BE2C (cell line): ENCODE measurements at regions not wholly inside any gene's neighbourhood (a gene's known extent, or its start where the extent isn't known, plus 50 kb on each side); places are given as distances from the start of the nearest gene placed in this dataset.

ENCODE experiments used
- DNase-seq: peaks from one replicate; pipeline ENCODE4 v3.0.0-alpha.2; 2020
- H3K27me3 ChIP-seq: fragments of 250-450 bp; sonication (Bioruptor Pico); 2 replicates; pipeline ENCODE4 v1.5.1; 2020; ENCODE audit warnings: mild to moderate bottlenecking
- H3K36me3 ChIP-seq: fragments of 250-450 bp; sonication (Bioruptor Pico); 2 replicates; pipeline ENCODE4 v1.5.1; 2020; ENCODE audit warnings: mild to moderate bottlenecking
- H3K4me1 ChIP-seq: fragments of 250-450 bp; sonication (Bioruptor Pico); 2 replicates; pipeline ENCODE4 v1.5.1; 2020
- H3K4me3 ChIP-seq: 2 replicates; pipeline ENCODE4 v1.5.1; 2011; ENCODE audit warnings: low read depth, low read length
- H3K9me3 ChIP-seq: fragments of 250-450 bp; sonication (Bioruptor Pico); 2 replicates; pipeline ENCODE4 v1.5.1; 2020
- CTCF ChIP-seq: IDR thresholded peaks from 2 replicates; pipeline ENCODE4 v1.5.1; 2012; ENCODE audit warnings: mild to moderate bottlenecking, low read depth, low read length

DNA sequence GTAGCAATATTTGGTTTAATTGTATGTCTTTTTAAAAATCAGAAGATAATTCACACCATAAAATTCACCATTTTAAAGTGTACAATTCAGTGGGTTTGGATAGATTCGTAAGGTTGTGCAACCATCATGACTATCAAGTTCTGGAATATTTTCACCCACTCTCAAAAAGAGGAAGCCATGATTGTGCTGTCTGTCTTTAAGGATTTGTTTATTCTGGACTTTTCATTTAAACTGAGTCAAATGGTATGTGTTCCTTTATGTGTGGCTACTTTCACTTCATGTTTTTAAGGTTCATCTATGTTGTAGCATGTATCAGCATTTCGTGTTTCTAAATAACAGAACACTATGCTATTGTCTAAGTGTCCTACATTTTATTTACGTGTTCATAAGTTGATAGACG is 68.1 kb upstream of the CPHXL start:
- no peak for DNase-seq
- Histone ChIP-seq H3K27me3 (no peaks in the 10 kb centered on the region), H3K4me3 (no peak overlapping the region), H3K9me3 (no peaks in the 10 kb centered on the region), H3K4me1 (no peaks in the 10 kb centered on the region), H3K36me3 (no peaks in the 10 kb centered on the region)
- TF ChIP-seq CTCF = no peak

GRCh38 chr16:75798714-75799113 is 72.4 kb upstream of the CPHXL start:
- H3K4me3 ChIP-seq = no peak overlapping the region
- H3K4me1 ChIP-seq = no peaks in the 10 kb centered on the region
- TF ChIP-seq CTCF = no peak
- H3K9me3 ChIP-seq = no peaks in the 10 kb centered on the region
- no peaks in the 10 kb centered on the region for H3K27me3 ChIP-seq
- DNase-seq = no peak
- H3K36me3 ChIP-seq = no peaks in the 10 kb centered on the region

GRCh38 chr16:75801307-75801706 is 75.0 kb upstream of the CPHXL start:
- H3K4me3 ChIP-seq = no peak overlapping the region
- no peaks in the 10 kb centered on the region for H3K4me1 ChIP-seq
- H3K36me3 ChIP-seq = no peaks in the 10 kb centered on the region
- no peaks in the 10 kb centered on the region for H3K9me3 ChIP-seq
- no peak for DNase-seq
- no peaks in the 10 kb centered on the region for H3K27me3 ChIP-seq
- TF ChIP-seq CTCF = no peak; the same call in 1 of the 2 replicates

DNA sequence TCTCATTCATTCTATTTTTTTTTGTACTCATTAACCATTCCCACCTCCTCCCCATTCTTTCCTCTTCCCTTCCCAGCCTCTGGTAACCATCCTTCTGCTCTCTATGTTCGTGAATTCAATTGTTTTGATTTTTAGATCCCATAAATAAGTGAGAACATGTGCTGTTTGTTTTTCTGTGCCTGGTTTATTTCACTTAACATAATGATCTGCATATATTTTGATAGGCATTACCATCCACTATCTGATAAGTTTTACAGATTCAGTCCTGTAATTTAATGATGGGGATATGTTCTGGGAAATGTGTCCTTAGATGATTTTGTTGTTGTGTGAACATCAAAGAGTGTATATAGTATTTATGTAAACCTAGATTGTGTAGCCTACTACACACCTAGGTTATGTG is 77.5 kb upstream of the CPHXL start:
- no peak for TF ChIP-seq CTCF
- H3K9me3 ChIP-seq = no peaks in the 10 kb centered on the region
- H3K27me3 ChIP-seq = no peaks in the 10 kb centered on the region
- no peak for DNase-seq
- no peaks in the 10 kb centered on the region for H3K36me3 ChIP-seq
- H3K4me1 ChIP-seq = no peaks in the 10 kb centered on the region; the same call in 1 of the 2 replicates
- no peak overlapping the region for H3K4me3 ChIP-seq

DNA sequence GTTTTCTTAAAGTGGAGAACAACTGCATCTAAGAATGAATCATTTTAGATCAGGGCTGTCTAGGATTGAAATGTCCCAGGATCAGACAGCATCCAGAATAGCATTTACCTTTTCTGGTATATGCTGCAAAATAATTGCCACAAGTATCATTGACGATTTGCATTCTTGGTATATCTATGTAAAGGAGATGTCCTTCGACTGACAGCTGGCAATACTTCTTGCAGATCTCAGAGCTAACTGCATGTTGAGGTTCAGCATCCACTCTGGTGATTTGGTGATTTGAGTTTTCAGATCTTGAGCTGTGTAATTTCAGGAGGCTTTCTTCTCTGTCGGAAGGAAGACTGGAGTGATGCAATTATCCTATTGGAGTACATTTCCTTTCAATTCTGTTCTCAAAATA is 78.1 kb upstream of the CPHXL start:
- TF ChIP-seq CTCF = no peak
- Histone ChIP-seq H3K9me3 (no peaks in the 10 kb centered on the region), H3K36me3 (no peaks in the 10 kb centered on the region), H3K4me3 (no peak overlapping the region), H3K27me3 (no peaks in the 10 kb centered on the region), H3K4me1 (no peaks in the 10 kb centered on the region; the same call in 1 of the 2 replicates)
- no peak for DNase-seq

- H3K36me3 ChIP-seq = no peaks in the 10 kb centered on the region
Observed at GRCh38 chr16:75805946-75806345, 79.7 kb upstream of the CPHXL start.

More at GRCh38 chr16:75805946-75806345, 79.7 kb upstream of the CPHXL start:
- DNase-seq = no peak
- Histone ChIP-seq H3K4me1 (no peaks in the 10 kb centered on the region; the same call in 1 of the 2 replicates), H3K9me3 (no peaks in the 10 kb centered on the region), H3K4me3 (no peak overlapping the region), H3K27me3 (no peaks in the 10 kb centered on the region)
- TF ChIP-seq CTCF = no peak
